Parathyroid adenoma (tissue), 2 donors: ENCODE measurements at regions not wholly inside any gene's neighbourhood (a gene's known extent, or its start where the extent isn't known, plus 50 kb on each side); places are given as distances from the start of the nearest gene placed in this dataset.

ENCODE experiments used
- H2AFZ ChIP-seq: fragments of 300-600 bp; sonication (generic); one replicate; pipeline ENCODE4 v1.7.0; 2017; ENCODE audit warnings: antibody characterized with exemption, mild to moderate bottlenecking
- H3K27ac ChIP-seq: fragments of 300-600 bp; sonication (generic); one replicate; pipeline ENCODE4 v1.7.0; 2017
- H3K27me3 ChIP-seq: fragments of 300-600 bp; sonication (generic); one replicate; pipeline ENCODE4 v1.7.0; 2017; ENCODE audit warnings: low read length; ENCODE audit not compliant: control insufficient read depth, insufficient read depth
- H3K36me3 ChIP-seq: fragments of 300-600 bp; sonication (generic); one replicate; pipeline ENCODE4 v1.7.0; 2017; ENCODE audit warnings: low read length; ENCODE audit not compliant: control insufficient read depth, insufficient read depth
- H3K4me1 ChIP-seq: fragments of 300-600 bp; sonication (generic); one replicate; pipeline ENCODE4 v1.7.0; 2017; ENCODE audit warnings: control low read depth
- H3K4me2 ChIP-seq: fragments of 300-600 bp; sonication (generic); one replicate; pipeline ENCODE4 v1.7.0; 2017; ENCODE audit warnings: low read length
- H3K4me3 ChIP-seq: fragments of 300-600 bp; sonication (generic); one replicate; pipeline ENCODE4 v1.7.0; 2017; ENCODE audit warnings: low read depth, low read length
- H3K79me2 ChIP-seq: fragments of 300-600 bp; sonication (generic); one replicate; pipeline ENCODE4 v1.7.0; 2017; ENCODE audit warnings: control low read depth
- H3K9ac ChIP-seq: fragments of 300-600 bp; sonication (generic); one replicate; pipeline ENCODE4 v1.7.0; 2017; ENCODE audit warnings: mild to moderate bottlenecking
- H3K9me3 ChIP-seq: fragments of 300-600 bp; sonication (generic); one replicate; pipeline ENCODE4 v1.7.0; 2017; ENCODE audit warnings: low read length; ENCODE audit not compliant: control insufficient read depth
- CTCF ChIP-seq: fragments of 300-600 bp; sonication (generic); IDR thresholded peaks from one replicate; pipeline ENCODE4 v1.7.0; 2017; ENCODE audit warnings: antibody characterized with exemption, mild to moderate bottlenecking
- donor health status: primary hyperparathyroidism.

- Histone ChIP-seq H3K36me3 (no peaks in the 10 kb centered on the region), H3K4me3 (no peak overlapping the region), H3K9ac (no peak overlapping the region), H3K4me1 (no peaks in the 10 kb centered on the region), H3K79me2 (no peaks in the 10 kb centered on the region), H2AFZ (no peak overlapping the region), H3K27ac (no peak overlapping the region), H3K27me3 (no peaks in the 10 kb centered on the region), H3K9me3 (no peaks in the 10 kb centered on the region), H3K4me2 (no peak overlapping the region)
- no peak for TF ChIP-seq CTCF
Observed at GRCh38 chr16:86245895-86246294, 264.4 kb upstream of the FOXF1 start.

DNA sequence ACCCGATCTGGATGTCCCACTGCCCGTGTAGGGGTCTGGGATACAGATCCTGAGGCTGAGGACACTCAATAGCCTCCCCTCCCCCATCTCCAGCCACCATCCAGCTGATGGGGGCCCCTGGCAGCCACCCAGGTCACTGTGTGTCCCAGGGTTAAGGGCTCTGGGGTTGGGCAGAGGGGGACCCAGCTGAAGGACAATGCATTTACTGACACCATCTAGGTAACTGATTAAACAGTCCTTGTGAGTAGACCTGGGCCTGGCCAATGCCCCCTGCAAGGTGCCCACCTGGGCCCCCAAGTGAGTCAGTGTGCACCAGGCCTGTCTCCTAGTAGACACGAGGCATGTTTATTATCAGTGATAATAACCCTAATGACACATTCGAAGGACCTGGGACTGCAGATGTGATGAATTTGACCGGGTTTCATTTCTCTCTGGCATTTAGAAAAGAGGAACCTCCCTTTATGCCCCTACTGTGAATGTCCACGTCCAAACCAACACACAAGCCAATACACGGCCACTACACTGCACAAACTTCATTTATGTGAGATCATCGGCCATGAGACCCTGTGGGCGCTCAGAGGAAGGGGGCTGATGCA is 261.9 kb upstream of the FOXF1 start:
- H3K4me2 ChIP-seq: no peak overlapping the region
- H3K79me2 ChIP-seq: no peaks in the 10 kb centered on the region
- H3K36me3 ChIP-seq: no peaks in the 10 kb centered on the region
- H3K27ac ChIP-seq: no peak overlapping the region
- no peak overlapping the region for H3K9ac ChIP-seq
- no peak for TF ChIP-seq CTCF
- no peaks in the 10 kb centered on the region for H3K9me3 ChIP-seq
- no peaks in the 10 kb centered on the region for H3K27me3 ChIP-seq
- no peak overlapping the region for H2AFZ ChIP-seq
- H3K4me1 ChIP-seq: no peaks in the 10 kb centered on the region
- H3K4me3 ChIP-seq: no peak overlapping the region

DNA sequence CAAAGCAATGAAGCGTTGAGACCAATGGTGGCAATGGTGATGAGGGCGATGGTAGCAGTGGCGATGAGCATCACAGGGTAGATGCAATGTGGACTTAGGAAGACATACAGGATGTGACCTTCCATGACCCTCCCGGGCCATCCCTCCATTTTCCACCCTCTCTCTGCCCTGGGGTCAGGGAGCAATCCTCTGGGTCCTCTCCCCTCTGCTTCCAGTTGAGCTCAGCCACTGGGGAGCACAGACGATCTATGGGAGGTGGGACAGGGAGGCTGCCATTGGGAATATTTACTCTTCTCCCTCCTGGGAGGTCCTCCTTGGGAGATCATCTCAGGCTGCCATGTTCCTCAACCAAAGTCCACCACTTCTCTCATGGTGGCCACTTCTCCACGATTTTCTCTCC is 260.7 kb upstream of the FOXF1 start:
- H3K79me2 ChIP-seq: no peaks in the 10 kb centered on the region
- no peaks in the 10 kb centered on the region for H3K4me1 ChIP-seq
- no peaks in the 10 kb centered on the region for H3K27me3 ChIP-seq
- H3K27ac ChIP-seq: no peak overlapping the region
- H2AFZ ChIP-seq: no peak overlapping the region
- H3K36me3 ChIP-seq: no peaks in the 10 kb centered on the region
- no peak overlapping the region for H3K9ac ChIP-seq
- no peak overlapping the region for H3K4me3 ChIP-seq
- H3K4me2 ChIP-seq: no peak overlapping the region
- H3K9me3 ChIP-seq: no peaks in the 10 kb centered on the region
- no peak for TF ChIP-seq CTCF

GRCh38 chr16:86251682-86252081 is 258.6 kb upstream of the FOXF1 start:
- Histone ChIP-seq H2AFZ (no peak overlapping the region), H3K9ac (no peak overlapping the region), H3K4me2 (no peak overlapping the region), H3K79me2 (no peaks in the 10 kb centered on the region), H3K9me3 (no peaks in the 10 kb centered on the region), H3K4me3 (no peak overlapping the region), H3K27ac (no peak overlapping the region), H3K27me3 (no peaks in the 10 kb centered on the region), H3K36me3 (no peaks in the 10 kb centered on the region), H3K4me1 (no peaks in the 10 kb centered on the region)
- TF ChIP-seq CTCF: no peak

- H2AFZ ChIP-seq: no peak overlapping the region
- H3K4me3 ChIP-seq: no peak overlapping the region
- no peaks in the 10 kb centered on the region for H3K36me3 ChIP-seq
- H3K27me3 ChIP-seq: no peaks in the 10 kb centered on the region
- no peak overlapping the region for H3K27ac ChIP-seq
- no peak for TF ChIP-seq CTCF
- no peaks in the 10 kb centered on the region for H3K9me3 ChIP-seq
- no peak overlapping the region for H3K9ac ChIP-seq
- H3K4me2 ChIP-seq: no peak overlapping the region
- H3K79me2 ChIP-seq: no peaks in the 10 kb centered on the region
- H3K4me1 ChIP-seq: no peaks in the 10 kb centered on the region
Observed at GRCh38 chr16:86252596-86252995, 257.7 kb upstream of the FOXF1 start.
